SK-N-SH treated with all-trans-retinoic acid at 6 μM for 48 hours (cell line): ENCODE measurements at regions not wholly inside any gene's neighbourhood (a gene's known extent, or its start where the extent isn't known, plus 50 kb on each side); places are given as distances from the start of the nearest gene placed in this dataset.

Source experiments
- ATAC-seq: fragments of 200-7000 bp; cut with Tn5 transposase; 3 replicates; pipeline ENCODE4 v1.9.1; 2020; ENCODE audit warnings: mild to moderate bottlenecking, moderate library complexity
- ARNTL ChIP-seq: fragments of 450-650 bp; formaldehyde crosslinking; IDR thresholded peaks from 2 replicates; pipeline ENCODE4 v1.5.0; 2020; ENCODE audit warnings: low read depth, mild to moderate bottlenecking, moderate library complexity, borderline replicate concordance
- CSDC2 ChIP-seq: fragments of 250-450 bp; sonication (Bioruptor Pico); IDR thresholded peaks from 2 replicates; pipeline ENCODE4 v1.5.0; 2020; ENCODE audit warnings: mild to moderate bottlenecking, moderate library complexity
- ESRRG ChIP-seq: fragments of 250-450 bp; sonication (Bioruptor Pico); IDR thresholded peaks from 2 replicates; pipeline ENCODE4 v1.6.1; 2021; ENCODE audit warnings: mild to moderate bottlenecking
- GLIS3 ChIP-seq: fragments of 250-450 bp; sonication (Bioruptor Pico); IDR thresholded peaks from 2 replicates; pipeline ENCODE4 v1.5.0; 2020; ENCODE audit warnings: mild to moderate bottlenecking, moderate library complexity
- PPARA ChIP-seq: fragments of 250-450 bp; sonication (Bioruptor Pico); IDR thresholded peaks from 2 replicates; pipeline ENCODE4 v1.5.0; 2020; ENCODE audit warnings: mild to moderate bottlenecking, borderline replicate concordance
- SNAI2 ChIP-seq: fragments of 250-450 bp; sonication (Bioruptor Pico); IDR thresholded peaks from 2 replicates; pipeline ENCODE4 v1.5.0; 2020; ENCODE audit warnings: mild to moderate bottlenecking, moderate library complexity
- TCF4 ChIP-seq: fragments of 250-450 bp; sonication (Bioruptor Pico); IDR thresholded peaks from 2 replicates; pipeline ENCODE4 v1.8.0; 2021; ENCODE audit warnings: mild to moderate bottlenecking, moderate library complexity, borderline replicate concordance
- TOX ChIP-seq: fragments of 250-450 bp; sonication (Bioruptor Pico); IDR thresholded peaks from 2 replicates; pipeline ENCODE4 v1.8.0; 2021; ENCODE audit warnings: mild to moderate bottlenecking, moderate library complexity, borderline replicate concordance
- ZC3H10 ChIP-seq: fragments of 250-450 bp; sonication (Bioruptor Pico); IDR thresholded peaks from 2 replicates; pipeline ENCODE4 v1.5.1; 2021; ENCODE audit warnings: mild to moderate bottlenecking, moderate library complexity
- ZFP3 ChIP-seq: fragments of 250-450 bp; sonication (Bioruptor Pico); IDR thresholded peaks from 2 replicates; pipeline ENCODE4 v1.5.0; 2020; ENCODE audit warnings: mild to moderate bottlenecking, moderate library complexity
- ZFP30 ChIP-seq: fragments of 450-650 bp; formaldehyde crosslinking; IDR thresholded peaks from 2 replicates; pipeline ENCODE4 v1.5.0; 2022; ENCODE audit warnings: mild to moderate bottlenecking, moderate library complexity
- ZNF70 ChIP-seq: fragments of 450-650 bp; formaldehyde crosslinking; IDR thresholded peaks from 2 replicates; pipeline ENCODE4 v1.5.0; 2020; ENCODE audit warnings: mild to moderate bottlenecking, moderate library complexity
- ZNF8 ChIP-seq: fragments of 450-650 bp; formaldehyde crosslinking; IDR thresholded peaks from 2 replicates; pipeline ENCODE4 v1.5.0; 2020; ENCODE audit warnings: mild to moderate bottlenecking, moderate library complexity
- TF ChIP-seq, protein P1 (sequence below): fragments of 250-450 bp; sonication (Bioruptor Pico); IDR thresholded peaks from 2 replicates; pipeline ENCODE4 v1.8.0; 2020; ENCODE audit warnings: mild to moderate bottlenecking, moderate library complexity, borderline replicate concordance
- TF ChIP-seq, protein P2 (sequence below): fragments of 250-450 bp; sonication (Bioruptor Pico); IDR thresholded peaks from 2 replicates; pipeline ENCODE4 v1.5.1; 2021; ENCODE audit warnings: mild to moderate bottlenecking, moderate library complexity
- TF ChIP-seq, protein P3 (sequence below): fragments of 250-450 bp; sonication (Bioruptor Pico); IDR thresholded peaks from 2 replicates; pipeline ENCODE4 v1.5.1; 2020; ENCODE audit warnings: low read depth, mild to moderate bottlenecking, moderate library complexity
- TF ChIP-seq, protein P4 (sequence below): fragments of 250-450 bp; sonication (Bioruptor Pico); IDR thresholded peaks from 2 replicates; pipeline ENCODE4 v1.8.0; 2021; ENCODE audit warnings: low read depth, mild to moderate bottlenecking, moderate library complexity, borderline replicate concordance

DNA sequence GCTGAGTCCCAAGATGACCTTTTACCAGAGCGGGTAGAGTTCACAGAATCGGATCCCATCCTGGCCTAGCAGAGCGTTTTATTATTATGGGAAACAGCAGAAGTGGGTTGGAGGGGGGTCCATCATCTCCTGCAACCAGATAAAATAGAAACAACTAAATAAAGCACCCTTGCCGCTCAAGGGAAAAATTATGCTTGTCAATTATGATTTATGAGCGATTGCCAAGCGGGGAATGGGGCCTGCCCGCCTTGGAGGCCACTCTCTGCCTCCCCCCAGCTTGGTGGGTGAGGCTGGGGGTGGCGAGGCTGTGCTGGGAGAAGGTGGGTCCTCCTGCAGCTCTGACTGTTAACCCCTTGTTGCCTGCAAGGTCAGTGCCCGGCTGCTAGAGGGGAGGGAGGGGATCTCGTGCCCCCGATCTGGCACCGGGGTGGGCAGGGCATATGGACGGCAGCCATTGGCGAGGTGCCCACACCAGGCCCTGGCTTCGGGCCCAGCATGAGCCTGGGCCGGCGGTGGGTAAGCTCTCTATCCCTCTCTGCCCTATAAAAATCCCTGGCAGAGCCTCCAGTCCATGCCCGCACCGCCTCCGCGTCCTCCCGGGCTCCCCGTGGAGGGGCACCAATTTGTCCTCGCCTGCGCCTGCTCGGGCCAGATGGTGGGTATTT lies 129.1 kb downstream of the URI1 start:
- TF ChIP-seq, protein P1, sequence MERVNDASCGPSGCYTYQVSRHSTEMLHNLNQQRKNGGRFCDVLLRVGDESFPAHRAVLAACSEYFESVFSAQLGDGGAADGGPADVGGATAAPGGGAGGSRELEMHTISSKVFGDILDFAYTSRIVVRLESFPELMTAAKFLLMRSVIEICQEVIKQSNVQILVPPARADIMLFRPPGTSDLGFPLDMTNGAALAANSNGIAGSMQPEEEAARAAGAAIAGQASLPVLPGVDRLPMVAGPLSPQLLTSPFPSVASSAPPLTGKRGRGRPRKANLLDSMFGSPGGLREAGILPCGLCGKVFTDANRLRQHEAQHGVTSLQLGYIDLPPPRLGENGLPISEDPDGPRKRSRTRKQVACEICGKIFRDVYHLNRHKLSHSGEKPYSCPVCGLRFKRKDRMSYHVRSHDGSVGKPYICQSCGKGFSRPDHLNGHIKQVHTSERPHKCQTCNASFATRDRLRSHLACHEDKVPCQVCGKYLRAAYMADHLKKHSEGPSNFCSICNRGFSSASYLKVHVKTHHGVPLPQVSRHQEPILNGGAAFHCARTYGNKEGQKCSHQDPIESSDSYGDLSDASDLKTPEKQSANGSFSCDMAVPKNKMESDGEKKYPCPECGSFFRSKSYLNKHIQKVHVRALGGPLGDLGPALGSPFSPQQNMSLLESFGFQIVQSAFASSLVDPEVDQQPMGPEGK (CRISPR knock-in tag) = no peak
- TF ChIP-seq SNAI2 = no peak
- TF ChIP-seq ARNTL (CRISPR knock-in tag) = no peak
- peak; percentile 19; the same call in 1 of the 3 replicates for ATAC-seq

DNA sequence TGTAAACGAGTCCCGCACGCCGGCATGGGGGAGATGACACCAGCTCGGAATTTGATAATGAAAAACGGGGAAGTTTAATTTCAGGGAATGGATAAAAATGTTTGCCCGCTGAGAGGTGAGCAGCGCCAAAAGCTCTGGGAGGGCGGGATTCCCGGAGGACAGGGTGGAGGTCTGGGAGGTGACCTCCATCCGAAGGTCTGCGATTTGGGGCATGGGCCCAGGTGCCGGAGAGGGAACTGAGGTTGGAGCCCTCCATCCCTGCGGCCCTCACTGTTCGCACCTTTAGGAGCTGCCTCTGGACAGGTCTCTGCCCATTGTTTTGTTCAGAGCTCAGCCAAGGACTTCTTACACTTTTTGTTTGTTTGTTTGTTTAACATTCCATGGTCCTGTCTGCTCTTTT lies 129.8 kb downstream of the URI1 start:
- ATAC-seq = no peak
- TF ChIP-seq ZFP3 (CRISPR knock-in tag) (no peak), TOX (no peak), ZC3H10 (CRISPR knock-in tag) (no peak), PPARA (no peak)
- TF ChIP-seq, protein P2, sequence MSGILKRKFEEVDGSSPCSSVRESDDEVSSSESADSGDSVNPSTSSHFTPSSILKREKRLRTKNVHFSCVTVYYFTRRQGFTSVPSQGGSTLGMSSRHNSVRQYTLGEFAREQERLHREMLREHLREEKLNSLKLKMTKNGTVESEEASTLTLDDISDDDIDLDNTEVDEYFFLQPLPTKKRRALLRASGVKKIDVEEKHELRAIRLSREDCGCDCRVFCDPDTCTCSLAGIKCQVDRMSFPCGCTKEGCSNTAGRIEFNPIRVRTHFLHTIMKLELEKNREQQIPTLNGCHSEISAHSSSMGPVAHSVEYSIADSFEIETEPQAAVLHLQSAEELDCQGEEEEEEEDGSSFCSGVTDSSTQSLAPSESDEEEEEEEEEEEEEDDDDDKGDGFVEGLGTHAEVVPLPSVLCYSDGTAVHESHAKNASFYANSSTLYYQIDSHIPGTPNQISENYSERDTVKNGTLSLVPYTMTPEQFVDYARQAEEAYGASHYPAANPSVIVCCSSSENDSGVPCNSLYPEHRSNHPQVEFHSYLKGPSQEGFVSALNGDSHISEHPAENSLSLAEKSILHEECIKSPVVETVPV = no peak
- TF ChIP-seq, protein P3, sequence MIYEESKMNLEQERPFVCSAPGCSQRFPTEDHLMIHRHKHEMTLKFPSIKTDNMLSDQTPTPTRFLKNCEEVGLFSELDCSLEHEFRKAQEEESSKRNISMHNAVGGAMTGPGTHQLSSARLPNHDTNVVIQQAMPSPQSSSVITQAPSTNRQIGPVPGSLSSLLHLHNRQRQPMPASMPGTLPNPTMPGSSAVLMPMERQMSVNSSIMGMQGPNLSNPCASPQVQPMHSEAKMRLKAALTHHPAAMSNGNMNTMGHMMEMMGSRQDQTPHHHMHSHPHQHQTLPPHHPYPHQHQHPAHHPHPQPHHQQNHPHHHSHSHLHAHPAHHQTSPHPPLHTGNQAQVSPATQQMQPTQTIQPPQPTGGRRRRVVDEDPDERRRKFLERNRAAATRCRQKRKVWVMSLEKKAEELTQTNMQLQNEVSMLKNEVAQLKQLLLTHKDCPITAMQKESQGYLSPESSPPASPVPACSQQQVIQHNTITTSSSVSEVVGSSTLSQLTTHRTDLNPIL (CRISPR knock-in tag) = no peak

DNA sequence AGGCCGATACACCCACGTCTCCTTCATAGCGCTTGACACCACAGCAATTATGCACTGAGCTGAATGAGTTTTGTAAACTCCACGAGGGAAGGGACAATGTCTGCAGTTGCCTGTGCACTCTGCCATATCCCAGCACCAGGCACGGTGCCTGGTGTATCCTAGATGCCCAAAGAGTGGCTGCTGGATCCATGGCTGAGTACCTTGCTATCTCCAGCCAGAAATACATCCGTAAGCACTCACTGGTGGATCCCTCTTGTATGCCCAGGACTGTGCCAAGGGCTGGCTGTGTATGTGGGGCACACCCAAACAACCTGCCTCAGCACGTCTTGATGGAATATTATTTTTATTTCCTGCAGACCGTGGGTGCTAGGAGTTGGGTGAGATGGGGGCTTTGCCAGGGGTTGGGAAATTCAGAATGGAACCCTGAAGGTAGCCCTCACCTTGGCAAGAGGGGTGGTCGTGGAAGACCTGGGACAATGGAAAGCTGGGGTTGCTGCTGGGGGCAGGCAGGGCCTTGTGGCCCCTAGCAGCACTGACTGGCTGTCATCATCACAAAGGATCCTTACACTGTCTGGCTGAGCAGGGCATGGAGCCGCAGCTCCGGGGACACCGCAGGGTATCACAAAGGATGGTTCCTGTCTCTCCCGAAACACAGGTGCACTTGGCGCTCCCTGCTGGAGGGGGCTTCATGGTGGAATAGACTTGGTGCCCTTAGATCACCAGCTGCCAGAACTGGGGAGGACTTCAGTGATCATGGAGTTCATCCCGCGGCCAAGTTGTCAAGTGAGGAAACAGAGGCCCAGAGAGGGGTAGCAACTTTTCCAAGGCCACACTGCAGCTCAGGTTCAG lies 131.3 kb downstream of the URI1 start:
- no peak for TF ChIP-seq PPARA
- no peak for TF ChIP-seq GLIS3
- TF ChIP-seq ZC3H10 (CRISPR knock-in tag) = no peak
- TF ChIP-seq, protein P2 = no peak
- TF ChIP-seq TOX = no peak
- no peak for TF ChIP-seq ZNF8
- no peak for TF ChIP-seq ARNTL (CRISPR knock-in tag)
- no peak for TF ChIP-seq ZFP30 (CRISPR knock-in tag)
- TF ChIP-seq, protein P4, sequence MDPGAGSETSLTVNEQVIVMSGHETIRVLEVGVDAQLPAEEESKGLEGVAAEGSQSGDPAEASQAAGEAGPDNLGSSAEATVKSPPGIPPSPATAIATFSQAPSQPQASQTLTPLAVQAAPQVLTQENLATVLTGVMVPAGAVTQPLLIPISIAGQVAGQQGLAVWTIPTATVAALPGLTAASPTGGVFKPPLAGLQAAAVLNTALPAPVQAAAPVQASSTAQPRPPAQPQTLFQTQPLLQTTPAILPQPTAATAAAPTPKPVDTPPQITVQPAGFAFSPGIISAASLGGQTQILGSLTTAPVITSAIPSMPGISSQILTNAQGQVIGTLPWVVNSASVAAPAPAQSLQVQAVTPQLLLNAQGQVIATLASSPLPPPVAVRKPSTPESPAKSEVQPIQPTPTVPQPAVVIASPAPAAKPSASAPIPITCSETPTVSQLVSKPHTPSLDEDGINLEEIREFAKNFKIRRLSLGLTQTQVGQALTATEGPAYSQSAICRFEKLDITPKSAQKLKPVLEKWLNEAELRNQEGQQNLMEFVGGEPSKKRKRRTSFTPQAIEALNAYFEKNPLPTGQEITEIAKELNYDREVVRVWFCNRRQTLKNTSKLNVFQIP (CRISPR knock-in tag) = no peak
- no peak for ATAC-seq

DNA sequence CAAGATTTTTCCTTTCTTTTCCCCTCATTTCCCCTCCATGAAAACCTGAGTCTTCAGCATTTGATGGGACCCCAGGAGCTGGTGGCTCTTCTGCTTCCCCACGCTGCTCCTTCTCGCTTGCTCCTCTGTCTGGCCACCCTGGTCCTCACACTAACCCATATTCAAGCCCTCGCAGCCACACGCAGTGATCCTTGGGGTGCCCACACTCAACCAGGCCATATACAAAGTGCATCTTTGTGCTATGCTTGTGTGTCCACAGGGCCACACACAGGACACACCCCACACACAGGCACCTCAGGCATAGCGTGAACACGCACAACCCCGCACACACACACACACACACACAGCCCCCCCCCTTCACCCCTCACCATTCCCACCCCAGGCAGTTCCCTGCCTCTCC lies 132.1 kb downstream of the URI1 start:
- no peak for TF ChIP-seq GLIS3
- TF ChIP-seq, protein P3 (CRISPR knock-in tag) = no peak
- no peak for TF ChIP-seq CSDC2 (CRISPR knock-in tag)
- no peak for TF ChIP-seq ARNTL (CRISPR knock-in tag)
- TF ChIP-seq, protein P2 = no peak
- no peak for TF ChIP-seq ZNF8
- no peak for TF ChIP-seq ZFP30 (CRISPR knock-in tag)
- TF ChIP-seq ZNF70 (CRISPR knock-in tag) = no peak
- no peak for TF ChIP-seq ZFP3 (CRISPR knock-in tag)
- TF ChIP-seq TCF4 = no peak
- no peak for TF ChIP-seq PPARA
- TF ChIP-seq, protein P1 (CRISPR knock-in tag) = no peak
- TF ChIP-seq ESRRG (CRISPR knock-in tag) = no peak
- no peak for ATAC-seq
